ENCODE measurements at regions not wholly inside any gene's neighbourhood (a gene's known extent, or its start where the extent isn't known, plus 50 kb on each side); places are given as distances from the start of the nearest gene placed in this dataset.
"Not testable (repeated sequence)": the region's sequence is repeated elsewhere in the genome, so short reads cannot be mapped to it uniquely, and the experiment has no call there.

GRCh38 chr3:89867286-89867685 is 759.9 kb downstream of the EPHA3 start:
- Mint-ChIP-seq H3K27me3 (no peaks in the 10 kb centered on the region), H3K4me1 (no peaks in the 10 kb centered on the region), H3K4me3 (no peak overlapping the region), H3K36me3 (no peaks in the 10 kb centered on the region), H3K9me3 (peaks cover 4% of the 10 kb centered on the region), H3K27ac (no peak overlapping the region)
- CTCF ChIA-PET = no interaction called here
- DNase-seq = no peak

DNA sequence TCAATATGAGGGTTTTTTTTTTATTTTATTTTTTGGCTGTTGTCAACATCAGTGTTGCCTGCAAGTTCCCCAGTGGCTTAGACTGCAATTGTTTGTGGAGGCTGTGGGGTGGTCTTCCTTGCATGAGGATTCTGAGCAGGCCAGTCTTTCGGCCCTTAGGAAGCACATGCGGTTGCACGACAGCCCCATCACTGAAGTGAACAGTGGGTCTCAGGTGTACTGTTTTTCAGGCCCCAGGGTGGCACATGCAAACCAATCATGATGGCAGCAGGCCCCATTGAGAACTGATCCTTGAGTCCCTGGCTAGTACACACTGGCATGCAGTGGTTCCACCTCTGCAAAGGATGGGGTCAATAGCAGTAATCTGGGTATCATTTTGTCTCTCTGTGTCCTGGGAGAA is 768.7 kb downstream of the EPHA3 start:
- CTCF ChIA-PET = no interaction called here
- H3K9me3 Mint-ChIP-seq = peaks cover 21% of the 10 kb centered on the region
- no peak overlapping the region for H3K27ac Mint-ChIP-seq
- no peak overlapping the region for H3K4me3 Mint-ChIP-seq
- no peaks in the 10 kb centered on the region for H3K4me1 Mint-ChIP-seq
- DNase-seq = no peak
- no peaks in the 10 kb centered on the region for H3K36me3 Mint-ChIP-seq
- H3K27me3 Mint-ChIP-seq = no peaks in the 10 kb centered on the region

DNA sequence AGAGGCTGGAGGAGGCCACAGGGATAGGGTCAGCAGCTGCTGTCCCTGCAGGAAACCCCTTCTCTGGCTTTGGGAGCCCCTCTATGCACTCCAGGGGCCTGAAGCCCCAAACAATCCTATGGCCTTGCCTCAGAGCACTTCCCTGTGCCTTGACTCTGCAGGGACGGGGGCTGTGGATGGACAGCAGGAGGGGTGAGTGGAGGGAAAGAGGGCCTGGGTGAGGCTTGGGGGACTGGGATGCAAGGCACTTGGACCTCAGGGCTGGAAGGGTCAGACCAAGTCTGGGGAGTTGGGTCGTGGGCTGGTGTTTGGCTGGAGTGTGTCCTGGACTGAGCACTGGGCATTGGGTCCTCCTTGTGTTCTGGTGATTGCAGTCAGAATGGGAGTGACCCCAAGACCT is 769.8 kb downstream of the EPHA3 start:
- CTCF ChIA-PET = no interaction called here

GRCh38 chr3:89889386-89889785 is 782.0 kb downstream of the EPHA3 start:
- no peak overlapping the region for H3K27ac Mint-ChIP-seq
- CTCF ChIA-PET = no interaction called here
- H3K4me1 Mint-ChIP-seq = no peaks in the 10 kb centered on the region
- H3K36me3 Mint-ChIP-seq = no peaks in the 10 kb centered on the region
- H3K4me3 Mint-ChIP-seq = no peak overlapping the region
- H3K9me3 Mint-ChIP-seq = peaks cover 6% of the 10 kb centered on the region
- no peak for DNase-seq
- H3K27me3 Mint-ChIP-seq = no peaks in the 10 kb centered on the region

More for the DNA sequence above, 769.8 kb downstream of the EPHA3 start:
- Mint-ChIP-seq H3K27ac (no peak overlapping the region), H3K9me3 (peaks cover 21% of the 10 kb centered on the region), H3K4me1 (no peaks in the 10 kb centered on the region), H3K27me3 (no peaks in the 10 kb centered on the region), H3K36me3 (no peaks in the 10 kb centered on the region), H3K4me3 (no peak overlapping the region)
- DNase-seq = no peak

DNA sequence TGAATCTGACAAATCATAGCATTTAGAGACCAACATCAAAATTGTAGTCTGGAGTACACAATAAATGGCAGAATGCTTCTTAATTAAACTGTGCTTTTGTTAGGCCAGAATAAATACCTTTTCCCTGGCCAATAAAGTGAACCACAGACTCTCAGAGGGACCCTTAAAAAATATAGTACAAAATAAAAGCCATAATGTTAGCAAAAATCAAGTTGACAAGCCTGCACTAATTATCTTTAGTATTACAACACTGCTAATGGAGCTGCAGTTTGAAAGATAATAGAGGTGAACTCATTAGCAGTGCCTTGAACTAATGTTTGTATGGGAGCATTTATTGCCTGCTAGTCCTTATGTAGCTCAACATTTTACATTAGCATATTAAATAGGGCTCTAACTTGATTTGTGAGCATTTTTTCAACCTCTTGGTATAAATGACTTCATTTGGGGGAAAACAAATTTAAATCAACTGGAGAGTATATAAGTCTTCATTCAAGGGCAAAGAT is 801.3 kb downstream of the EPHA3 start:
- Mint-ChIP-seq H3K4me3 (no peak overlapping the region), H3K4me1 (no peaks in the 10 kb centered on the region), H3K36me3 (no peaks in the 10 kb centered on the region), H3K27ac (no peak overlapping the region), H3K27me3 (no peaks in the 10 kb centered on the region), H3K9me3 (peaks cover 14% of the 10 kb centered on the region)
- DNase-seq = no peak
- CTCF ChIA-PET = no interaction called here

- peaks cover 3% of the 10 kb centered on the region for H3K9me3 Mint-ChIP-seq
- CTCF ChIA-PET = no interaction called here
- no peak overlapping the region for H3K4me3 Mint-ChIP-seq
These were observed 804.6 kb downstream of the EPHA3 start for GRCh38 chr3:89912031-89912430.

DNA sequence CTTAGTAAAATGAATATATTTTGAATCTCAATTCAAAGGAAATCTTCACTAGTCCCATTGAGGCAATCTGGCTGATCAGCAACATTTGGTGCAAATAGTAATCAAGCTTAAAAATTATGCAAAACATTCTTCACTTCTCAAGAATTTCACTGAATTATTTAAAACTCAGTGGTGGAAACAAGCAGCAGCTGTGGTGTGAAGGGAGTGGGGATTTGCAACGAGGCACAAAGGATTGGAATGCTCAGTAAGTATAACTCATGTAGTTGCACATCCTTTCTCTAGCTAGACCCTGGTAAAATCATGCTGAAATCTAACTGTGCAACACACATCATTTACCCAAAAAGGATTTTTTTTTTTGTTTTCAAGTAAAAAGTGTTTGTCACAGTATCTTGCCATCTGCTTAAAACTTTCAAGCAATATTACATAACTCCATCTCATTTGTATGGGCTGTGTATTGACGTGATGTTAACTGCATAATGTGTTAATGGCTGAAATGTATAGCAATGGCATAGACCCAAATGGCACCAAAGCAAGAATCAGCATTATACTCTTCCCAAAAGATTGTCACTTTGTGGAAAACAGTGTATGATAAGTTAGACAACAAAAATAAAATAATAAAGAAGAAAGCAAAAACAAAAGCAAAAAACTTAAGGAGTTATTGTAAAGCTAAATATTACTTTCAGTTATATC is 816.6 kb downstream of the EPHA3 start:
- Mint-ChIP-seq H3K4me1 (no peaks in the 10 kb centered on the region), H3K4me3 (no peak overlapping the region), H3K9me3 (peaks cover 2% of the 10 kb centered on the region), H3K27ac (no peak overlapping the region), H3K27me3 (no peaks in the 10 kb centered on the region), H3K36me3 (no peaks in the 10 kb centered on the region)
- CTCF ChIA-PET = no interaction called here
- no peak for DNase-seq

More at GRCh38 chr3:89912031-89912430, 804.6 kb downstream of the EPHA3 start:
- H3K27ac Mint-ChIP-seq = no peak overlapping the region
- DNase-seq = no peak
- H3K27me3 Mint-ChIP-seq = no peaks in the 10 kb centered on the region
- H3K4me1 Mint-ChIP-seq = no peaks in the 10 kb centered on the region
- no peaks in the 10 kb centered on the region for H3K36me3 Mint-ChIP-seq

- no peak for DNase-seq
These were observed 818.6 kb downstream of the EPHA3 start for GRCh38 chr3:89925976-89926375.

DNA sequence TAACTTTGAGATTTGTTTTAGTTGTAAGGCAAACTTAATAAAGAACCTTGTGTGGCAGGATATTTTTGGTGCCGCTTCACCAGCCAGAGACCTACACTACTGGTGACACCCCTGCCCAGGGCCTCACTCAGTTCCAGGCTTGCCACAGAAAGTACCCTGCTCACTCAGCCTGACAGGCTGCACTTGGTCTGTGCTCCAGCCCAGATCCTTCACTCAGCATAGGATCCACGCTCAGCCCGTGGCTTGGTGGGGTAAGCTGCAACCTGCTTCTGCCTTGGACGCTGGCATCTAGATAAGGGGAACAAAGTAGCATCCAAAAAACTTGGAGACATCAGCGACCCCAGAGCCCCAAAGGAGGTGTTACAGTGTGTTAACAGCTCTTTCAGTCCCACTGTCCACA is 825.5 kb downstream of the EPHA3 start:
- CTCF ChIA-PET = no interaction called here
- no peak overlapping the region for H3K27ac Mint-ChIP-seq
- DNase-seq = no peak
- H3K4me1 Mint-ChIP-seq = no peaks in the 10 kb centered on the region
- peaks cover 4% of the 10 kb centered on the region for H3K9me3 Mint-ChIP-seq
- H3K27me3 Mint-ChIP-seq = no peaks in the 10 kb centered on the region
- H3K36me3 Mint-ChIP-seq = no peaks in the 10 kb centered on the region
- H3K4me3 Mint-ChIP-seq = no peak overlapping the region

More at GRCh38 chr3:89925976-89926375, 818.6 kb downstream of the EPHA3 start:
- Mint-ChIP-seq H3K4me3 (no peak overlapping the region), H3K27ac (no peak overlapping the region), H3K27me3 (no peaks in the 10 kb centered on the region), H3K4me1 (no peaks in the 10 kb centered on the region), H3K36me3 (no peaks in the 10 kb centered on the region), H3K9me3 (peaks cover 2% of the 10 kb centered on the region)
- CTCF ChIA-PET = no interaction called here

- H3K4me3 Mint-ChIP-seq, H3K27me3 Mint-ChIP-seq, DNase-seq, H3K4me1 Mint-ChIP-seq, H3K36me3 Mint-ChIP-seq, CTCF ChIA-PET, H3K27ac Mint-ChIP-seq: not testable (repeated sequence)
- H3K9me3 Mint-ChIP-seq = peaks cover 15% of the 10 kb centered on the region
These were observed 837.0 kb downstream of the EPHA3 start for GRCh38 chr3:89944461-89944860.

DNA sequence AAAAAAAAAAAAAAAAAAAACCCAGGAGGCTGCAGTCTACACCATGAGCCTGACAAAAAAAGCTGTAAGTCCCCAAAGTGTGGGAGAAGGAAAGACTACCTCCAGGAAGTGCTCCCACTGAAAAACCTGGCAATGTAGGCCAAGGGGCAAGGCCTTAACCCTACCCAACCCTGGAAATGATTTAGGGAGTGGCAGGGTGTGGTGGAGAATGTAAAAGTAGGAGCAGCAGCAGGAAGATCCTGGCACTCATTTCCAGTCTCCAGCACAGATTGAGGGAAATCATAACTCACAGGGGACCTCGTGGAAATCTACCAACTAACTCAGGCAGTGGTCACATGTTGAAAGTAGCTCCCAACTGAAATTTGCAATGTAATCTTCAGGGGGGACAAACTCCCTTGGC is 839.5 kb downstream of the EPHA3 start:
- Mint-ChIP-seq H3K27me3 (no peaks in the 10 kb centered on the region), H3K9me3 (peaks cover 15% of the 10 kb centered on the region), H3K4me3 (no peak overlapping the region), H3K4me1 (no peaks in the 10 kb centered on the region), H3K36me3 (no peaks in the 10 kb centered on the region), H3K27ac (no peak overlapping the region)
- DNase-seq = no peak
- CTCF ChIA-PET = no interaction called here

DNA sequence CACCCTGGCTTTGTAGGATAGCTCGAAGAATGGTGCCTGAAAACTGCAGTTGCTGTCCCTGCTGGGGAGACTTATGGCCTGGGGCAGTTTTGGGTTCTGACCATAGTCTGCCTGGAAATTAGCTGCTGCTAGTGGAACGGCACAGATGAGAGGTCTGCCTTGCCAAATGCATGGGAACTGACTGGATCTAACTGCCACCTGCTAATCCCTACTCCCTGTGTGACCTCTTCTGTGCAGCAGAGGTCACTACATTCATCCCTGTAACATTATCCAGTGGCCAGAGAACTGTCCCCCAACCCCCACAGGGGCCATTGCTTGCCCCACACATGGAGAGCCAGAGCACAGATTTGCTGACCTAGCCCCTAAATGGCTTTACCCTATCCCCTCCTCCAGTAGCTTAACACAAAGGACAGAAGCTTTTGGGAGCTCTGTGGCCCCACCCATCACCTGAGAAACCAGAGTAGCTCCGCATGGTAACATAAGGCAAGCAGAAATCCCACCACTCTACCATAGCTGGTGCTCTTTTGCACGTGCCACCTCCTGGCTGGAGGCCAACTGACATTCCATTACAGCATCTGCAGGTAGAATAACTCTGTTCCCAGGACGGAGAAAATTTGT is 840.0 kb downstream of the EPHA3 start:
- H3K27ac Mint-ChIP-seq = no peak overlapping the region
- no peaks in the 10 kb centered on the region for H3K36me3 Mint-ChIP-seq
- H3K4me3 Mint-ChIP-seq = no peak overlapping the region
- DNase-seq = no peak
- CTCF ChIA-PET = no interaction called here
- peaks cover 10% of the 10 kb centered on the region for H3K9me3 Mint-ChIP-seq
- H3K4me1 Mint-ChIP-seq = no peaks in the 10 kb centered on the region
- no peaks in the 10 kb centered on the region for H3K27me3 Mint-ChIP-seq

GRCh38 chr3:89948008-89948407 is 840.6 kb downstream of the EPHA3 start:
- Mint-ChIP-seq H3K27me3 (no peaks in the 10 kb centered on the region), H3K27ac (no peak overlapping the region), H3K9me3 (peaks cover 10% of the 10 kb centered on the region), H3K36me3 (no peaks in the 10 kb centered on the region), H3K4me3 (no peak overlapping the region), H3K4me1 (no peaks in the 10 kb centered on the region)
- CTCF ChIA-PET = no interaction called here
- no peak for DNase-seq

- no peaks in the 10 kb centered on the region for H3K27me3 Mint-ChIP-seq
These were observed 843.4 kb downstream of the EPHA3 start for GRCh38 chr3:89950772-89951171.

DNA sequence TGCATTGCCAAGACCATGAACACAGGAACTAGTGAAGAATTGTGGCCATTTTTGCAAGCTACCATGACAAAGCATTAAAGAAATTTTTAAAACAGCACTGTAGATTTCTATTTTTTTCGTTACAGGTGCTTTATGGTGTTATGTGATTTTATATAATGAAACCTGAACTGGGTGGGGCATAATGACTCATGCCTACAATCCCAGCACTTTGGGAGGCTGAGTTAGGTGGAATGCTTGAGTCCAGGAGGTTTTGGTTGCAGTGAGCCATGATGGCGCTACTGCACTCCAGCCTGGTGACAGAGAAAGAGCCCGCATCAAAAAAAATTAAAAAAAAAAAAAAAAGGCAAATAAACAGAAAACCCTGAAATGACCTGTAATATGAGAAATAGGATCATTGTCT is 846.7 kb downstream of the EPHA3 start:
- H3K4me1 Mint-ChIP-seq = no peaks in the 10 kb centered on the region
- H3K27me3 Mint-ChIP-seq = no peaks in the 10 kb centered on the region
- CTCF ChIA-PET = no interaction called here
- no peaks in the 10 kb centered on the region for H3K36me3 Mint-ChIP-seq
- DNase-seq = no peak
- peaks cover 15% of the 10 kb centered on the region for H3K9me3 Mint-ChIP-seq
- no peak overlapping the region for H3K4me3 Mint-ChIP-seq
- H3K27ac Mint-ChIP-seq = no peak overlapping the region

More at GRCh38 chr3:89950772-89951171, 843.4 kb downstream of the EPHA3 start:
- no peak for DNase-seq
- H3K9me3 Mint-ChIP-seq = peaks cover 16% of the 10 kb centered on the region
- H3K4me1 Mint-ChIP-seq = no peaks in the 10 kb centered on the region
- no peak overlapping the region for H3K4me3 Mint-ChIP-seq
- H3K36me3 Mint-ChIP-seq = no peaks in the 10 kb centered on the region
- H3K27ac Mint-ChIP-seq = no peak overlapping the region
- CTCF ChIA-PET = no interaction called here
